H9 (cell line): ENCODE measurements at regions not wholly inside any gene's neighbourhood (a gene's known extent, or its start where the extent isn't known, plus 50 kb on each side); places are given as distances from the start of the nearest gene placed in this dataset.

Experiments used
- DNase-seq: peaks from one replicate; pipeline ENCODE4 v3.0.0-alpha.2; 2017
- H2AFZ ChIP-seq: one replicate; pipeline ENCODE4 v1.6.1; 2013; ENCODE audit warnings: mild to moderate bottlenecking, low read length, control low read depth, moderate library complexity
- H2AK5ac ChIP-seq: 2 replicates; pipeline ENCODE4 v1.6.1; 2013; ENCODE audit warnings: low read length, control low read depth, mixed read lengths; ENCODE audit not compliant: insufficient read length
- H2BK120ac ChIP-seq: one replicate; pipeline ENCODE4 v1.6.1; 2013; ENCODE audit warnings: low read depth, mild to moderate bottlenecking, low read length, control low read depth, inconsistent platforms; ENCODE audit not compliant: poor library complexity, severe bottlenecking
- H2BK12ac ChIP-seq: 2 replicates; pipeline ENCODE4 v1.6.1; 2013; ENCODE audit warnings: low read length, control low read depth, mixed read lengths, low read depth; ENCODE audit not compliant: insufficient read length
- H2BK15ac ChIP-seq: 2 replicates; pipeline ENCODE4 v1.6.1; 2013; ENCODE audit warnings: low read depth, low read length, control low read depth
- H2BK20ac ChIP-seq: one replicate; pipeline ENCODE4 v1.6.1; 2013; ENCODE audit warnings: low read depth, mild to moderate bottlenecking, low read length, control low read depth, inconsistent platforms; ENCODE audit not compliant: poor library complexity, severe bottlenecking
- H2BK5ac ChIP-seq: 2 replicates; pipeline ENCODE4 v1.6.1; 2013; ENCODE audit warnings: low read length, control low read depth, mixed read lengths; ENCODE audit not compliant: insufficient read length
- H3K14ac ChIP-seq: 2 replicates; pipeline ENCODE4 v1.6.1; 2013; ENCODE audit warnings: low read length, control low read depth; ENCODE audit not compliant: insufficient read depth
- H3K18ac ChIP-seq: 2 replicates; pipeline ENCODE4 v1.6.1; 2013; ENCODE audit warnings: low read depth, mild to moderate bottlenecking, mixed read lengths, low read length, control low read depth; ENCODE audit not compliant: insufficient read length
- H3K23ac ChIP-seq: 2 replicates; pipeline ENCODE4 v1.6.1; 2013; ENCODE audit warnings: low read length, control low read depth, mixed read lengths, low read depth; ENCODE audit not compliant: insufficient read length
- H3K23me2 ChIP-seq: 2 replicates; pipeline ENCODE4 v1.6.1; 2013; ENCODE audit warnings: low read depth, mild to moderate bottlenecking, mixed read lengths, low read length, control low read depth; ENCODE audit not compliant: insufficient read length, poor library complexity, severe bottlenecking
- H3K27ac ChIP-seq: 2 replicates; pipeline ENCODE4 v1.5.1; 2013; ENCODE audit warnings: low read length, control low read depth, mixed read lengths, low read depth; ENCODE audit not compliant: insufficient read length
- H3K27me3 ChIP-seq: 2 replicates; pipeline ENCODE4 v1.6.1; 2013; ENCODE audit warnings: low read length, control low read depth, inconsistent platforms; ENCODE audit not compliant: insufficient read depth
- H3K4ac ChIP-seq: 2 replicates; pipeline ENCODE4 v1.6.1; 2013; ENCODE audit warnings: low read depth, mild to moderate bottlenecking, control low read depth, inconsistent platforms, low read length, moderate library complexity
- H3K4me1 ChIP-seq: 2 replicates; pipeline ENCODE4 v1.6.1; 2013; ENCODE audit warnings: low read length, control low read depth, inconsistent platforms; ENCODE audit not compliant: insufficient read depth
- H3K4me2 ChIP-seq: 2 replicates; pipeline ENCODE4 v1.6.1; 2013; ENCODE audit warnings: low read length, control low read depth, mixed read lengths; ENCODE audit not compliant: insufficient read length, insufficient read depth
- H3K56ac ChIP-seq: 2 replicates; pipeline ENCODE4 v1.6.1; 2013; ENCODE audit warnings: low read depth, mild to moderate bottlenecking, mixed read lengths, low read length, control low read depth; ENCODE audit not compliant: insufficient read length
- H3K79me1 ChIP-seq: 2 replicates; pipeline ENCODE4 v1.6.1; 2013; ENCODE audit warnings: low read depth, mild to moderate bottlenecking, moderate library complexity, low read length, control low read depth, inconsistent platforms; ENCODE audit not compliant: insufficient read depth, poor library complexity, severe bottlenecking
- H3K79me2 ChIP-seq: 2 replicates; pipeline ENCODE4 v1.6.1; 2013; ENCODE audit warnings: low read length, control low read depth, inconsistent platforms; ENCODE audit not compliant: insufficient read depth
- H3K9ac ChIP-seq: 2 replicates; pipeline ENCODE4 v1.6.1; 2013; ENCODE audit warnings: low read length, control low read depth, mixed read lengths; ENCODE audit not compliant: insufficient read length; ENCODE audit errors: extremely low read depth
- H3K9me3 ChIP-seq: one replicate; pipeline ENCODE4 v1.6.1; 2013; ENCODE audit warnings: low read depth, low read length, inconsistent platforms; ENCODE audit not compliant: control insufficient read depth
- H3T11ph ChIP-seq: one replicate; pipeline ENCODE4 v1.6.1; 2013; ENCODE audit warnings: mild to moderate bottlenecking, low read length, control low read depth, inconsistent platforms
- H4K20me1 ChIP-seq: one replicate; pipeline ENCODE4 v1.6.1; 2013; ENCODE audit not compliant: control insufficient read depth, insufficient read length, insufficient read depth
- H4K5ac ChIP-seq: 2 replicates; pipeline ENCODE4 v1.6.1; 2013; ENCODE audit warnings: low read depth, mild to moderate bottlenecking, mixed read lengths, low read length, control low read depth; ENCODE audit not compliant: insufficient read length
- H4K8ac ChIP-seq: replicated peaks from 2 replicates; pipeline ENCODE4 v1.6.1; 2013; ENCODE audit warnings: low read length, control low read depth, mixed read lengths, low read depth; ENCODE audit not compliant: insufficient read length
- H4K91ac ChIP-seq: 2 replicates; pipeline ENCODE4 v1.6.1; 2013; ENCODE audit warnings: low read depth, mild to moderate bottlenecking, moderate library complexity, mixed read lengths, low read length, control low read depth; ENCODE audit not compliant: insufficient read length
- H3K27ac Mint-ChIP-seq, 3 experiments: 2 replicates in 2 of 3; 3 replicates in 1 of 3; pipeline ENCODE4 v1.8.0; 2020 to 2021; ENCODE audit warnings: mixed read lengths in 3 of 3, mild to moderate bottlenecking in 1 of 3, moderate library complexity in 1 of 3
- H3K27me3 Mint-ChIP-seq: 2 replicates; pipeline ENCODE4 v1.8.0; 2021; ENCODE audit warnings: low read depth, mild to moderate bottlenecking, moderate library complexity, mixed read lengths
- H3K36me3 Mint-ChIP-seq, 3 experiments: 2 replicates in 2 of 3; 3 replicates in 1 of 3; pipeline ENCODE4 v1.8.0; 2020 to 2021; ENCODE audit warnings: low read depth in 3 of 3, mixed read lengths in 3 of 3; ENCODE audit not compliant: insufficient read depth in 1 of 3
- H3K4me1 Mint-ChIP-seq, 2 experiments: 2 replicates each; pipeline ENCODE4 v1.8.0; 2020; ENCODE audit warnings: mixed read lengths in 2 of 2
- H3K4me3 Mint-ChIP-seq, 2 experiments: 2 replicates in 1 of 2; 3 replicates in 1 of 2; pipeline ENCODE4 v1.8.0; 2020 to 2021; ENCODE audit warnings: mild to moderate bottlenecking in 2 of 2, mixed read lengths in 2 of 2, moderate library complexity in 1 of 2
- H3K9me3 Mint-ChIP-seq, 2 experiments: 2 replicates in 1 of 2; 3 replicates in 1 of 2; pipeline ENCODE4 v1.8.0; 2020; ENCODE audit warnings: mild to moderate bottlenecking in 2 of 2, mixed read lengths in 2 of 2, moderate library complexity in 1 of 2
- WGBS: extraction: QIAGEN DNeasy Blood & Tissue Kit; methylation state at CpG from one replicate; pipeline ENCODE4 v1.1.7; 2013; ENCODE audit warnings: missing lambda C conversion rate, low lambda C conversion rate, mixed read lengths; ENCODE audit not compliant: insufficient read length; ENCODE audit errors: extremely low coverage; 5-methylcytosine and 5-hydroxymethylcytosine counted together
- TF ChIP-seq, protein P1 (sequence below): fragments of 200-600 bp; sonication (generic); conservative IDR thresholded peaks from 3 replicates; pipeline ENCODE4 v1.8.0; 2021; ENCODE audit warnings: antibody characterized with exemption, mild to moderate bottlenecking

GRCh38 chr13:83732755-83733154, 149.5 kb downstream of the SLITRK1 start:
- H3K4ac ChIP-seq: no peak overlapping the region
- no peak overlapping the region for H2BK12ac ChIP-seq
- H4K5ac ChIP-seq: no peak overlapping the region
- H2AK5ac ChIP-seq: no peak overlapping the region
- H3K4me2 ChIP-seq: no peak overlapping the region
- DNase-seq: no peak
- no peak overlapping the region for H2AFZ ChIP-seq
- H3K9me3 Mint-ChIP-seq: no peaks in the 10 kb centered on the region
- H3K27me3 ChIP-seq: no peaks in the 10 kb centered on the region
- H3K36me3 Mint-ChIP-seq: no peaks in the 10 kb centered on the region
- H3K4me1 Mint-ChIP-seq: peaks cover 18 to 20% of the 10 kb centered on the region in 2 experiments
- no peak overlapping the region for H3K18ac ChIP-seq
- H2BK15ac ChIP-seq: no peak overlapping the region
- H3K4me3 Mint-ChIP-seq: no peak overlapping the region
- no peak overlapping the region for H3K56ac ChIP-seq
- no peak overlapping the region for H3K9ac ChIP-seq
- TF ChIP-seq, protein P1, sequence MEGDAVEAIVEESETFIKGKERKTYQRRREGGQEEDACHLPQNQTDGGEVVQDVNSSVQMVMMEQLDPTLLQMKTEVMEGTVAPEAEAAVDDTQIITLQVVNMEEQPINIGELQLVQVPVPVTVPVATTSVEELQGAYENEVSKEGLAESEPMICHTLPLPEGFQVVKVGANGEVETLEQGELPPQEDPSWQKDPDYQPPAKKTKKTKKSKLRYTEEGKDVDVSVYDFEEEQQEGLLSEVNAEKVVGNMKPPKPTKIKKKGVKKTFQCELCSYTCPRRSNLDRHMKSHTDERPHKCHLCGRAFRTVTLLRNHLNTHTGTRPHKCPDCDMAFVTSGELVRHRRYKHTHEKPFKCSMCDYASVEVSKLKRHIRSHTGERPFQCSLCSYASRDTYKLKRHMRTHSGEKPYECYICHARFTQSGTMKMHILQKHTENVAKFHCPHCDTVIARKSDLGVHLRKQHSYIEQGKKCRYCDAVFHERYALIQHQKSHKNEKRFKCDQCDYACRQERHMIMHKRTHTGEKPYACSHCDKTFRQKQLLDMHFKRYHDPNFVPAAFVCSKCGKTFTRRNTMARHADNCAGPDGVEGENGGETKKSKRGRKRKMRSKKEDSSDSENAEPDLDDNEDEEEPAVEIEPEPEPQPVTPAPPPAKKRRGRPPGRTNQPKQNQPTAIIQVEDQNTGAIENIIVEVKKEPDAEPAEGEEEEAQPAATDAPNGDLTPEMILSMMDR: no peak
- no peaks in the 10 kb centered on the region for H3K79me2 ChIP-seq
- no peak overlapping the region for H3K27ac ChIP-seq
- no peaks in the 10 kb centered on the region for H4K20me1 ChIP-seq
- no peak overlapping the region for H3K23ac ChIP-seq
- no peak overlapping the region for H4K91ac ChIP-seq
- no peaks in the 10 kb centered on the region for H3K23me2 ChIP-seq
- no peaks in the 10 kb centered on the region for H3K27me3 Mint-ChIP-seq
- no peaks in the 10 kb centered on the region for H3K9me3 ChIP-seq
- no peak overlapping the region for H2BK20ac ChIP-seq
- no peak overlapping the region for H4K8ac ChIP-seq
- H3K14ac ChIP-seq: no peak overlapping the region
- H2BK120ac ChIP-seq: no peak overlapping the region
- H3T11ph ChIP-seq: no peak overlapping the region
- H2BK5ac ChIP-seq: no peak overlapping the region
- H3K79me1 ChIP-seq: no peaks in the 10 kb centered on the region
- no peaks in the 10 kb centered on the region for H3K4me1 ChIP-seq
- H3K27ac Mint-ChIP-seq: no peak overlapping the region
- no CpG with 5 or more reads among the region's 3 CpGs for WGBS
